ENCODE measurements at regions not wholly inside any gene's neighbourhood (a gene's known extent, or its start where the extent isn't known, plus 50 kb on each side); places are given as distances from the start of the nearest gene placed in this dataset.

GRCh38 chrX:53767544-53767943 is 81.0 kb upstream of the HUWE1 start:
- no peak for TF ChIP-seq CTCF (IDR thresholded peaks at IDR 0.05)
- no peak for TF ChIP-seq POLR2A (IDR thresholded peaks at IDR 0.05)

Measured in lower leg skin (tissue), 3 donors.